ENCODE measurements at regions not wholly inside any gene's neighbourhood (a gene's known extent, or its start where the extent isn't known, plus 50 kb on each side); places are given as distances from the start of the nearest gene placed in this dataset.

DNA sequence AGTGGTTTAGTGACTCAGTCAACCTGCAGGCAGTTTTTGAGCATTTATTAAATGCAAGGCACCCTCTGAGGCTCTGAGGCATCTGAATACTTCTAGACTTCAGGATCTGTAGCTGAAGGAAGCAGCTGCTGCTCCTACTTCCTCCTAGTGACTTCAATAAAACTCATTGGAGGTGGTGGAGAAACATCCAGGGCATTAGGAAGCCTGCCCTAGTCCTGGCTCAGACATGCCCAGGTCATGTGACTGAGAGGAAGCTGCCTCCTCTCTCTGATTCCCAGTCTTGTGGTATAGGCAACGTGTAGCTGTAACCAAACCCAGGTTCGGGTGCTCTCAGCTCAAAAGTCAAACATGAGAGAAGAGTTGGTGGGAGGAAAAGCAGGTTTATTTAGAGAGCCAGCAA is 287.2 kb upstream of the GYPC start:
- H3K4me2 ChIP-seq (ENCODE audit: control insufficient read depth, insufficient read depth): no peak overlapping the region
- WGBS (ENCODE audit: insufficient coverage, insufficient replicate concordance, low lambda C conversion rate, missing lambda C conversion rate): 0% methylated on average over 2 of the region's 2 CpGs
- CTCF ChIA-PET: no interaction called here
- H3K4me3 ChIP-seq: no peak overlapping the region
- intact Hi-C loops (cut with micrococcal nuclease; ENCODE audit: unreplicated experiment) (no loop called here), in situ Hi-C loops (cut with MboI) (no loop called here)
- DNase-seq (ENCODE audit: low read depth, low spot score) (no peak), FAIRE-seq (no peak), ATAC-seq (no peak)
- H3K79me2 ChIP-seq (ENCODE audit: control insufficient read depth, insufficient read depth, low read length): no peaks in the 10 kb centered on the region
- no peaks in the 10 kb centered on the region for H4K20me1 ChIP-seq (ENCODE audit: control insufficient read depth, insufficient read depth)
- no peaks in the 10 kb centered on the region for H3K9me3 ChIP-seq (replicated peaks; ENCODE audit: control insufficient read depth, insufficient read depth, low read length)
- TF ChIP-seq RUNX3 (IDR thresholded peaks at IDR 0.05; ENCODE audit: low read length) (no peak), E2F8 (IDR thresholded peaks at IDR 0.05; ENCODE audit: low read depth, partially characterized antibody) (no peak), NFYB (IDR thresholded peaks at IDR 0.05; ENCODE audit: insufficient read depth, low read depth, low read length) (no peak), POLR2AphosphoS2 (IDR thresholded peaks at IDR 0.05; ENCODE audit: low read depth, low read length) (no peak), MEF2B (IDR thresholded peaks at IDR 0.05; ENCODE audit: partially characterized antibody, poor library complexity, severe bottlenecking) (no peak), NBN (IDR thresholded peaks at IDR 0.05) (no peak), KLF5 (IDR thresholded peaks at IDR 0.05; ENCODE audit: partially characterized antibody) (no peak)
- TF ChIP-seq, protein P1, sequence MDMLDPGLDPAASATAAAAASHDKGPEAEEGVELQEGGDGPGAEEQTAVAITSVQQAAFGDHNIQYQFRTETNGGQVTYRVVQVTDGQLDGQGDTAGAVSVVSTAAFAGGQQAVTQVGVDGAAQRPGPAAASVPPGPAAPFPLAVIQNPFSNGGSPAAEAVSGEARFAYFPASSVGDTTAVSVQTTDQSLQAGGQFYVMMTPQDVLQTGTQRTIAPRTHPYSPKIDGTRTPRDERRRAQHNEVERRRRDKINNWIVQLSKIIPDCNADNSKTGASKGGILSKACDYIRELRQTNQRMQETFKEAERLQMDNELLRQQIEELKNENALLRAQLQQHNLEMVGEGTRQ (IDR thresholded peaks at IDR 0.05; ENCODE audit: borderline replicate concordance, low read depth, low read length): no peak
- TF ChIP-seq, protein P2, sequence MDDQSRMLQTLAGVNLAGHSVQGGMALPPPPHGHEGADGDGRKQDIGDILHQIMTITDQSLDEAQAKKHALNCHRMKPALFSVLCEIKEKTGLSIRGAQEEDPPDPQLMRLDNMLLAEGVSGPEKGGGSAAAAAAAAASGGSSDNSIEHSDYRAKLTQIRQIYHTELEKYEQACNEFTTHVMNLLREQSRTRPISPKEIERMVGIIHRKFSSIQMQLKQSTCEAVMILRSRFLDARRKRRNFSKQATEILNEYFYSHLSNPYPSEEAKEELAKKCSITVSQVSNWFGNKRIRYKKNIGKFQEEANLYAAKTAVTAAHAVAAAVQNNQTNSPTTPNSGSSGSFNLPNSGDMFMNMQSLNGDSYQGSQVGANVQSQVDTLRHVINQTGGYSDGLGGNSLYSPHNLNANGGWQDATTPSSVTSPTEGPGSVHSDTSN (IDR thresholded peaks at IDR 0.05; ENCODE audit: insufficient replicate concordance, low read depth, low read length): no peak
- TF ChIP-seq, protein P3, sequence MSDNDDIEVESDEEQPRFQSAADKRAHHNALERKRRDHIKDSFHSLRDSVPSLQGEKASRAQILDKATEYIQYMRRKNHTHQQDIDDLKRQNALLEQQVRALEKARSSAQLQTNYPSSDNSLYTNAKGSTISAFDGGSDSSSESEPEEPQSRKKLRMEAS (IDR thresholded peaks at IDR 0.05; ENCODE audit: low read depth, low read length): no peak
- H3K9ac ChIP-seq (ENCODE audit: control insufficient read depth, insufficient read depth, low read length): no peak overlapping the region
- H2AFZ ChIP-seq (ENCODE audit: control insufficient read depth, low read depth, low read length): no peak overlapping the region
- no peak overlapping the region for H3K27ac ChIP-seq (ENCODE audit: control insufficient read depth, insufficient read depth)
- SMC1A ChIA-PET (ENCODE audit: uncharacterized antibody, unreplicated experiment): no interaction called here
- RAD21 ChIA-PET (ENCODE audit: unreplicated experiment): no interaction called here
- POLR2A ChIA-PET: no interaction called here
- no peaks in the 10 kb centered on the region for H3K36me3 ChIP-seq (ENCODE audit: control insufficient read depth in 2 of 2, insufficient read depth in 2 of 2, low read length in 1 of 2)
- H3K4me1 ChIP-seq (ENCODE audit: control insufficient read depth, insufficient read depth, low read length): no peaks in the 10 kb centered on the region
- H3K27me3 ChIP-seq (replicated peaks in 1 of 2; ENCODE audit: control insufficient read depth in 2 of 2, insufficient read depth in 2 of 2, low read length in 1 of 2): no peaks in the 10 kb centered on the region
- no TSS peak for BruUV-seq (replicated peaks)

Measured in GM12878 (cell line).